H9 (cell line): ENCODE measurements at regions not wholly inside any gene's neighbourhood (a gene's known extent, or its start where the extent isn't known, plus 50 kb on each side); places are given as distances from the start of the nearest gene placed in this dataset.

Experiments used
- DNase-seq: peaks from one replicate; pipeline ENCODE4 v3.0.0-alpha.2; 2017
- H2AFZ ChIP-seq: one replicate; pipeline ENCODE4 v1.6.1; 2013; ENCODE audit warnings: mild to moderate bottlenecking, low read length, control low read depth, moderate library complexity
- H2AK5ac ChIP-seq: 2 replicates; pipeline ENCODE4 v1.6.1; 2013; ENCODE audit warnings: low read length, control low read depth, mixed read lengths; ENCODE audit not compliant: insufficient read length
- H2BK120ac ChIP-seq: one replicate; pipeline ENCODE4 v1.6.1; 2013; ENCODE audit warnings: low read depth, mild to moderate bottlenecking, low read length, control low read depth, inconsistent platforms; ENCODE audit not compliant: poor library complexity, severe bottlenecking
- H2BK12ac ChIP-seq: 2 replicates; pipeline ENCODE4 v1.6.1; 2013; ENCODE audit warnings: low read length, control low read depth, mixed read lengths, low read depth; ENCODE audit not compliant: insufficient read length
- H2BK15ac ChIP-seq: 2 replicates; pipeline ENCODE4 v1.6.1; 2013; ENCODE audit warnings: low read depth, low read length, control low read depth
- H2BK20ac ChIP-seq: one replicate; pipeline ENCODE4 v1.6.1; 2013; ENCODE audit warnings: low read depth, mild to moderate bottlenecking, low read length, control low read depth, inconsistent platforms; ENCODE audit not compliant: poor library complexity, severe bottlenecking
- H2BK5ac ChIP-seq: 2 replicates; pipeline ENCODE4 v1.6.1; 2013; ENCODE audit warnings: low read length, control low read depth, mixed read lengths; ENCODE audit not compliant: insufficient read length
- H3K14ac ChIP-seq: 2 replicates; pipeline ENCODE4 v1.6.1; 2013; ENCODE audit warnings: low read length, control low read depth; ENCODE audit not compliant: insufficient read depth
- H3K18ac ChIP-seq: 2 replicates; pipeline ENCODE4 v1.6.1; 2013; ENCODE audit warnings: low read depth, mild to moderate bottlenecking, mixed read lengths, low read length, control low read depth; ENCODE audit not compliant: insufficient read length
- H3K23ac ChIP-seq: 2 replicates; pipeline ENCODE4 v1.6.1; 2013; ENCODE audit warnings: low read length, control low read depth, mixed read lengths, low read depth; ENCODE audit not compliant: insufficient read length
- H3K23me2 ChIP-seq: 2 replicates; pipeline ENCODE4 v1.6.1; 2013; ENCODE audit warnings: low read depth, mild to moderate bottlenecking, mixed read lengths, low read length, control low read depth; ENCODE audit not compliant: insufficient read length, poor library complexity, severe bottlenecking
- H3K27ac ChIP-seq: 2 replicates; pipeline ENCODE4 v1.5.1; 2013; ENCODE audit warnings: low read length, control low read depth, mixed read lengths, low read depth; ENCODE audit not compliant: insufficient read length
- H3K27me3 ChIP-seq: 2 replicates; pipeline ENCODE4 v1.6.1; 2013; ENCODE audit warnings: low read length, control low read depth, inconsistent platforms; ENCODE audit not compliant: insufficient read depth
- H3K4ac ChIP-seq: 2 replicates; pipeline ENCODE4 v1.6.1; 2013; ENCODE audit warnings: low read depth, mild to moderate bottlenecking, control low read depth, inconsistent platforms, low read length, moderate library complexity
- H3K4me1 ChIP-seq: 2 replicates; pipeline ENCODE4 v1.6.1; 2013; ENCODE audit warnings: low read length, control low read depth, inconsistent platforms; ENCODE audit not compliant: insufficient read depth
- H3K4me2 ChIP-seq: 2 replicates; pipeline ENCODE4 v1.6.1; 2013; ENCODE audit warnings: low read length, control low read depth, mixed read lengths; ENCODE audit not compliant: insufficient read length, insufficient read depth
- H3K56ac ChIP-seq: 2 replicates; pipeline ENCODE4 v1.6.1; 2013; ENCODE audit warnings: low read depth, mild to moderate bottlenecking, mixed read lengths, low read length, control low read depth; ENCODE audit not compliant: insufficient read length
- H3K79me1 ChIP-seq: 2 replicates; pipeline ENCODE4 v1.6.1; 2013; ENCODE audit warnings: low read depth, mild to moderate bottlenecking, moderate library complexity, low read length, control low read depth, inconsistent platforms; ENCODE audit not compliant: insufficient read depth, poor library complexity, severe bottlenecking
- H3K79me2 ChIP-seq: 2 replicates; pipeline ENCODE4 v1.6.1; 2013; ENCODE audit warnings: low read length, control low read depth, inconsistent platforms; ENCODE audit not compliant: insufficient read depth
- H3K9ac ChIP-seq: 2 replicates; pipeline ENCODE4 v1.6.1; 2013; ENCODE audit warnings: low read length, control low read depth, mixed read lengths; ENCODE audit not compliant: insufficient read length; ENCODE audit errors: extremely low read depth
- H3K9me3 ChIP-seq: one replicate; pipeline ENCODE4 v1.6.1; 2013; ENCODE audit warnings: low read depth, low read length, inconsistent platforms; ENCODE audit not compliant: control insufficient read depth
- H3T11ph ChIP-seq: one replicate; pipeline ENCODE4 v1.6.1; 2013; ENCODE audit warnings: mild to moderate bottlenecking, low read length, control low read depth, inconsistent platforms
- H4K20me1 ChIP-seq: one replicate; pipeline ENCODE4 v1.6.1; 2013; ENCODE audit not compliant: control insufficient read depth, insufficient read length, insufficient read depth
- H4K5ac ChIP-seq: 2 replicates; pipeline ENCODE4 v1.6.1; 2013; ENCODE audit warnings: low read depth, mild to moderate bottlenecking, mixed read lengths, low read length, control low read depth; ENCODE audit not compliant: insufficient read length
- H4K8ac ChIP-seq: replicated peaks from 2 replicates; pipeline ENCODE4 v1.6.1; 2013; ENCODE audit warnings: low read length, control low read depth, mixed read lengths, low read depth; ENCODE audit not compliant: insufficient read length
- H4K91ac ChIP-seq: 2 replicates; pipeline ENCODE4 v1.6.1; 2013; ENCODE audit warnings: low read depth, mild to moderate bottlenecking, moderate library complexity, mixed read lengths, low read length, control low read depth; ENCODE audit not compliant: insufficient read length
- H3K27ac Mint-ChIP-seq, 3 experiments: 2 replicates in 2 of 3; 3 replicates in 1 of 3; pipeline ENCODE4 v1.8.0; 2020 to 2021; ENCODE audit warnings: mixed read lengths in 3 of 3, mild to moderate bottlenecking in 1 of 3, moderate library complexity in 1 of 3
- H3K27me3 Mint-ChIP-seq: 2 replicates; pipeline ENCODE4 v1.8.0; 2021; ENCODE audit warnings: low read depth, mild to moderate bottlenecking, moderate library complexity, mixed read lengths
- H3K36me3 Mint-ChIP-seq, 3 experiments: 2 replicates in 2 of 3; 3 replicates in 1 of 3; pipeline ENCODE4 v1.8.0; 2020 to 2021; ENCODE audit warnings: low read depth in 3 of 3, mixed read lengths in 3 of 3; ENCODE audit not compliant: insufficient read depth in 1 of 3
- H3K4me1 Mint-ChIP-seq, 2 experiments: 2 replicates each; pipeline ENCODE4 v1.8.0; 2020; ENCODE audit warnings: mixed read lengths in 2 of 2
- H3K4me3 Mint-ChIP-seq, 2 experiments: 2 replicates in 1 of 2; 3 replicates in 1 of 2; pipeline ENCODE4 v1.8.0; 2020 to 2021; ENCODE audit warnings: mild to moderate bottlenecking in 2 of 2, mixed read lengths in 2 of 2, moderate library complexity in 1 of 2
- H3K9me3 Mint-ChIP-seq, 2 experiments: 2 replicates in 1 of 2; 3 replicates in 1 of 2; pipeline ENCODE4 v1.8.0; 2020; ENCODE audit warnings: mild to moderate bottlenecking in 2 of 2, mixed read lengths in 2 of 2, moderate library complexity in 1 of 2
- CTCF ChIP-seq: fragments of 200-600 bp; sonication (generic); conservative IDR thresholded peaks from 3 replicates; pipeline ENCODE4 v1.8.0; 2021; ENCODE audit warnings: antibody characterized with exemption, mild to moderate bottlenecking
- WGBS: extraction: QIAGEN DNeasy Blood & Tissue Kit; methylation state at CpG from one replicate; pipeline ENCODE4 v1.1.7; 2013; ENCODE audit warnings: missing lambda C conversion rate, low lambda C conversion rate, mixed read lengths; ENCODE audit not compliant: insufficient read length; ENCODE audit errors: extremely low coverage; 5-methylcytosine and 5-hydroxymethylcytosine counted together

DNA sequence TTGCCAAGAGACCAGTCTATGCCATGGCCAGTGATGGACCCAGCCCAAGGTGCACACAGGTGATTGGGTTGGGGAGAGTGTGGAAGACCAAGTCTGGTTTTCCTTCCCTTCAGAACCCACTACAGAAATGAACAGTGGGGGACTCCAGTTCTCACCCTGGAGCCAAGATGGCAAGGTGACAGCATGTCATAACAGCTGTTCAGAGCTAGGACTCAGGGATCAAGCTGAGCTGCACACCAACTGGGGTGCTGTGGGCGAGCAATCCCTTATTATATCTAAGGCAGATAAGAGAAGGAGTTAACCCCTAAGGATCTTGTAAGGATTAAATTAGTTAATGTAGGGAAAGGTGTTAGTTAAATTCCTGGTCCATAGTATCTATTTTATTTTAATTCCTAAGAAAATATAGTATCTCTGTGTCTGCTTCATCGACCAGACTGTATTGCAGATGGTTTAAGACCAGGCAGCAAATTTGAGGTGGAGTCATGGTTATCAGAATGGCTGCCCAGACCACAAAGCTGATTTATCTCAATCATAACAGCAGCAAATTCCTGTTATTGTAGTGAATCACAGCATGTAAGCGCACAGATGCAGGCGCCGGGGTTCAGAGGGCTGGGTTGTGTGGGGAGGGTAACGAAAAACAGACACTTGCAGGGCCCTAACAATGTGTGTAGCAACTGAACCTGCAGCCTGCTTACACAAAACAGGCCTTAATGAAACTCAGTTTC lies 208.7 kb upstream of the ZNF32 start:
- H3K4ac ChIP-seq = no peak overlapping the region
- WGBS = no CpG with 5 or more reads among the region's 6 CpGs
- H3K79me2 ChIP-seq = no peaks in the 10 kb centered on the region
- H4K20me1 ChIP-seq = no peaks in the 10 kb centered on the region
- no peak overlapping the region for H3K4me2 ChIP-seq
- H3K27ac Mint-ChIP-seq = no peak overlapping the region
- DNase-seq = no peak
- H4K5ac ChIP-seq = no peak overlapping the region
- H3K9me3 ChIP-seq = no peaks in the 10 kb centered on the region
- H3K27ac ChIP-seq = no peak overlapping the region
- H3K4me1 ChIP-seq = no peaks in the 10 kb centered on the region
- H2BK120ac ChIP-seq = no peak overlapping the region
- no peak overlapping the region for H3T11ph ChIP-seq
- H3K4me1 Mint-ChIP-seq = no peaks in the 10 kb centered on the region
- no peaks in the 10 kb centered on the region for H3K79me1 ChIP-seq
- H3K27me3 ChIP-seq = no peaks in the 10 kb centered on the region
- no peak for TF ChIP-seq CTCF
- H2AK5ac ChIP-seq = no peak overlapping the region
- H3K18ac ChIP-seq = no peak overlapping the region
- H3K36me3 Mint-ChIP-seq = no peaks in the 10 kb centered on the region
- no peak overlapping the region for H2BK5ac ChIP-seq
- no peak overlapping the region for H2BK20ac ChIP-seq
- no peak overlapping the region for H4K91ac ChIP-seq
- no peaks in the 10 kb centered on the region for H3K23me2 ChIP-seq
- H3K9ac ChIP-seq = no peak overlapping the region
- no peak overlapping the region for H2AFZ ChIP-seq
- H3K4me3 Mint-ChIP-seq = no peak overlapping the region
- H4K8ac ChIP-seq = no peak overlapping the region
- no peak overlapping the region for H3K56ac ChIP-seq
- peaks cover 0 to 4% of the 10 kb centered on the region in 2 experiments; a peak in 1 of 5 replicates for H3K9me3 Mint-ChIP-seq
- no peak overlapping the region for H2BK12ac ChIP-seq
- H3K23ac ChIP-seq = no peak overlapping the region
- no peak overlapping the region for H3K14ac ChIP-seq
- no peaks in the 10 kb centered on the region for H3K27me3 Mint-ChIP-seq
- H2BK15ac ChIP-seq = no peak overlapping the region
